Stimulated activated CD4-positive, alpha-beta T cell treated with anti-CD3 and anti-CD28 coated beads, Interleukin-4, amount 100 ng/mL, for 1 hour (primary cell): ENCODE measurements at regions not wholly inside any gene's neighbourhood (a gene's known extent, or its start where the extent isn't known, plus 50 kb on each side); places are given as distances from the start of the nearest gene placed in this dataset.

ENCODE experiments used
- DNase-seq: peaks from one replicate; pipeline ENCODE4 v3.0.0-alpha.2; 2020

GRCh38 chr2:42849311-42849710, 56.9 kb upstream of the HAAO start:
- DNase-seq: no peak

- no peak for DNase-seq
Observed at GRCh38 chr2:42848726-42849290, 56.4 kb upstream of the HAAO start.

- no peak for DNase-seq
Observed at GRCh38 chr2:42848265-42848664, 55.9 kb upstream of the HAAO start.

DNA sequence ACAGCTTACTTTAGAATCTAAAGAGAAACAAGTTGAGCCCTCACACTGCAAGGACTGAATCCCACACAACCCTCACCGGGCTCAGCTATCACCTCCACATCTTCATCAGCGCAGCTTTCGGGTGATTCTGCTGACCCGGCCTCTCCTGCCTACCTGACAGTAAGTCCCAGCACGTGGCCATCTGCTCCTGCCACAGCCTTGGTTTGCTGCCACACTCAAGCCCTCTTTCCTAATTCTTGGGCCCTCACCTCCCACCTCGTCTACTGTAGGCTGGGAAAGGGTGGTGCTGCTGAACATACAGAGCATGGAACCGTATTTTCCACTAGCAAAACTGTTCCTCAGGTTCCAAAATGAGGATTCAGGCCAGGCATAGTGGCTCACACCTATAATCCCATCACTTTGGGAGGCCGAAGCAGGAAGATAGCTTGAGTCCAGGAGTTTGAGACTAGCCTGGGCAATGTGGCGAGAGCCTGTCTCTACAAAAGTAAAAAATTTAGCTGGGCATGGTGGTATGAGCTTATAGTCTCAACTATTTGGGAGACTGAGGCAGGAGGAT, 55.3 kb upstream of the HAAO start:
- no peak for DNase-seq

- DNase-seq: no peak
Observed at GRCh38 chr2:42846932-42847595, 54.7 kb upstream of the HAAO start.

- no peak for DNase-seq
Observed at GRCh38 chr2:42846026-42846425, 53.6 kb upstream of the HAAO start.

GRCh38 chr2:42844901-42845821, 52.8 kb upstream of the HAAO start:
- DNase-seq: no peak

GRCh38 chr2:42844366-42844765, 52.0 kb upstream of the HAAO start:
- no peak for DNase-seq

DNA sequence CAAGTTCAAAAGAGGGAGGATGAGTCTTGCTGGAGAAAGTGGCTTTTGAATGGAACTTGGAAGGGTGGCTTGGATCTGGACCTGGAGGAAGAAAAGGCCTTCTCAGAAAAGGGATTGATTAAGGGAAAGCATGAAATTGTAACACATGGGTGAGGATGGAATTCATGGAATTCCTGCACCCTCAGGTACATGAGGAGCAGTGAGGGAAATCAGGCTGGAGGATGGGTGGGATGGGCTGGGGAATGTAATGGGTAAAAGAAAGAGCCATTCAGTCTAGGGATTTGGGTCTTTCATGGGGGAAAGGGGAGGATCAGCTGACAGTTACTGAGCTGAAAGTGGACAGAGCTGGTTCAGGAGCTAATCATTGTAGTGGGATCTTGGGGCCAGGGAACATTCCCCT, 51.2 kb upstream of the HAAO start:
- no peak for DNase-seq

- no peak for DNase-seq
Observed at GRCh38 chr2:42843131-42843530, 50.7 kb upstream of the HAAO start.

DNA sequence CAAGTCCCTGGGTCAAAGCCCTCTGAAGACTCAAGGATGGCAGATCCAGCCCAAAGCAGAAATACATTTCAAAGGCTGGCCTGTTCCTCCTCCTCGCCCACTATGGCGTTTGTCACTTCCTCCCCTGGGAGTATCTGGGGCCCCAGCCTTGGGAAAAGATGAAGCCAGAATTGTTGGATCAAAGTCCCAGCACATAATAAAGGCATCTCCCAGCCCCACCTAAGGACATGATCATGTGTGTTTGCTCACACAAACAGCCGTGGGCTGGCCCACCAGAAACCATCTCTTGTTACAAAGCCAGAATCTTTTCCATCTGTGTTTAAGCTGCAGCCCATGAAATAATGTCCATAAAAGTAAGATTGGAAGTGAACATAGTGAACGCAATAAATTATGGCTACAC, 50.1 kb upstream of the HAAO start:
- DNase-seq: no peak
